HG02759 (cell line): ENCODE measurements at regions not wholly inside any gene's neighbourhood (a gene's known extent, or its start where the extent isn't known, plus 50 kb on each side); places are given as distances from the start of the nearest gene placed in this dataset.

Source experiments
- ATAC-seq: cut with Tn5 transposase; IDR thresholded peaks from one replicate; pipeline ENCODE4 v1.9.1; 2021; ENCODE audit warnings: mild to moderate bottlenecking, moderate library complexity; ENCODE audit not compliant: unreplicated experiment

- no peak for ATAC-seq
Observed at GRCh38 chr15:59953392-59953883, 50.7 kb upstream of the FOXB1 start.

GRCh38 chr15:59952960-59953359, 51.2 kb upstream of the FOXB1 start:
- ATAC-seq, result no peak

- no peak for ATAC-seq
Observed at GRCh38 chr15:59950603-59951388, 53.3 kb upstream of the FOXB1 start.

- no peak for ATAC-seq
Observed at GRCh38 chr15:59948924-59949613, 55.0 kb upstream of the FOXB1 start.

- ATAC-seq, result no peak
Observed at GRCh38 chr15:59946084-59946483, 58.0 kb upstream of the FOXB1 start.

- ATAC-seq, result no peak
Observed at GRCh38 chr15:59945036-59945435, 59.1 kb upstream of the FOXB1 start.

GRCh38 chr15:59941612-59942011, 62.5 kb upstream of the FOXB1 start:
- ATAC-seq, result no peak

GRCh38 chr15:59940928-59941327, 63.2 kb upstream of the FOXB1 start:
- ATAC-seq, result no peak

- ATAC-seq, result no peak
Observed at GRCh38 chr15:59940456-59940855, 63.7 kb upstream of the FOXB1 start.

- ATAC-seq, result no peak
Observed at GRCh38 chr15:59936741-59937140, 67.4 kb upstream of the FOXB1 start.

GRCh38 chr15:59933607-59934006, 70.5 kb upstream of the FOXB1 start:
- no peak for ATAC-seq

GRCh38 chr15:59931646-59932261, 72.4 kb upstream of the FOXB1 start:
- no peak for ATAC-seq

GRCh38 chr15:59924812-59925522, 79.1 kb upstream of the FOXB1 start:
- ATAC-seq, result no peak

- no peak for ATAC-seq
Observed at GRCh38 chr15:59924096-59924495, 80.0 kb upstream of the FOXB1 start.

GRCh38 chr15:59923508-59923907, 80.6 kb upstream of the FOXB1 start:
- ATAC-seq, result no peak

GRCh38 chr15:59918994-59919951, 84.8 kb upstream of the FOXB1 start:
- peak; percentile 77 for ATAC-seq

- peak; percentile 84 for ATAC-seq
Observed at GRCh38 chr15:59917504-59918157, 86.5 kb upstream of the FOXB1 start.

- no peak for ATAC-seq
Observed at GRCh38 chr15:59906046-59906445, 98.1 kb upstream of the FOXB1 start.

GRCh38 chr15:59905176-59905575, 98.9 kb upstream of the FOXB1 start:
- ATAC-seq, result no peak
